HG03060 (cell line): ENCODE measurements at regions not wholly inside any gene's neighbourhood (a gene's known extent, or its start where the extent isn't known, plus 50 kb on each side); places are given as distances from the start of the nearest gene placed in this dataset.

Experiments used
- ATAC-seq: cut with Tn5 transposase; IDR thresholded peaks from one replicate; pipeline ENCODE4 v1.9.1; 2021; ENCODE audit warnings: low read depth, moderate number of reproducible peaks; ENCODE audit not compliant: unreplicated experiment

DNA sequence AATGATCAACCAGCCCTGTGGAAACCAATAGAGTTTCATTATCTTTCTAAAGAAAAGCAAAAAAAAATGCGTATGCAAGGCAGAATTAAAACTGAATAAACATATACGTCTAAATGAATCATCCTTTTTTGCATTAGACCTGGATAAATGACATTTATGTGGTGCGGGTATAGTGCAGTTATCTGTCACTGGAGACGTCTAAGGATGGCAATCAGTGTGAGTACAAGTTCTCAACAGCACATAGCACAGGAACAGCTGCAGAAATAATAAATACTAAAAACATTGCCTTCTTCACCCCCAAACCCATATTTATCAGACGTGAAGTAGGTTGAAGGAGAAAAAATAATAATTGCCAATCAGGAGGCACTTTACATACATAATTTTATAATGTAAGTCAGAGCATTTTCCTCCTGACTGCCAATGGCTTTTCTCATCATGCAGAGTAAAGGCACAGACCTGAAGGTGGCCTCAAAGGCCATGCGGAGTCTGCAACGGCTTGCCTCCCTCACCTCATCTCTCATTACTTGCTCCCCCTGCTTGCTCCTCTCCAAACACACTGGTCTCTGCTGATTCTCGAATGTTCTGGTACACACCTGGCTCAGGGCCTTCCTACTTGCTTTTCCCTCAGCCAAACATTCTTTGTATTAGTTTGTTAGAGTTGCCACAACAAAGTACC is 574.7 kb upstream of the PLXNA2 start:
- no peak for ATAC-seq

DNA sequence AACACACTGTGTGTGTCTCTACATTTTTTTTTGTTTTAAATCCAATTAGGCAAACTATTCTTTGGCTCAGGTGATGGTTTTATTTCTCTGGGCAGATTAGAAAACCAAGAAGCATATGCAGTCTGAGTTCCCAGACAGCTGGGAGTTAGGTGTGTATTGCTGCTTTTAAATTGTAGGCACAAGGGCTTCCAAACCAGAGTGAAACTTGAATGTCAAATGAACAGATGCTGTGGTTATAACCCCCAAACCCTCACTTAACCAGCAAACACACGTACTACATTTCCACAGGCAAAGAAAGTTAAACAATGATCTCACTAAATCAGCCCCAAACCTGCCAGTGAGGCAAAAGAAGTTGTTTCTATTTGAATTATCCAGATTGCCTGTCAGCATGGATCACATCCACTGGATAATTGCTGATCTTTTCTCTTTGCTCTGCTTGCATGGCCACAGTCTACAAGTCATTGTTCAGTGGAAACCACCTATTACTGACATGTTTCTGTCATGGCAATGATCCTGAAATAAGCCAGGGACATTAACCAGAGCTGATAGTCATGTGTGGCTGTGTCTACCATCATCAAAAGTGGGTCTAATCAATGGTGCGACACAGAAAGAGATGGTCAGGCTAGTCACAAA is 576.5 kb upstream of the PLXNA2 start:
- no peak for ATAC-seq

DNA sequence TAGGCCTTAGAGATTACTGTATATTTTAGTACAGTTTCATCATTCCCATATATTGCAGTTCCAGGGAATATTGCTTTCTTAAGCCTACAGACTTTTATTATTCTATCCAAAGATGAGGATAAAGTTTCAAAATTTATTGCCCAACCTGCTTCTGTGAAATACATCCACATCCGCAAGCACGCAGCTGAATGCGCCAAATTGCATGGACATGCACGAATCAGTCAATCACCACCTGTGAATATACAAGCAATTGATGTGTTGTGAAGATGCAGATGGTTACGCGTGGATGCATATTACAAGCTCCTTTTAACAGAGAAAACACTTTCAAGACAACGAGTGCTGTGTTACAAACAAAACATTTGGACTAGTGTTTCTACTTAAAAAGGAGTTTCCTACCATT is 577.8 kb upstream of the PLXNA2 start:
- no peak for ATAC-seq

DNA sequence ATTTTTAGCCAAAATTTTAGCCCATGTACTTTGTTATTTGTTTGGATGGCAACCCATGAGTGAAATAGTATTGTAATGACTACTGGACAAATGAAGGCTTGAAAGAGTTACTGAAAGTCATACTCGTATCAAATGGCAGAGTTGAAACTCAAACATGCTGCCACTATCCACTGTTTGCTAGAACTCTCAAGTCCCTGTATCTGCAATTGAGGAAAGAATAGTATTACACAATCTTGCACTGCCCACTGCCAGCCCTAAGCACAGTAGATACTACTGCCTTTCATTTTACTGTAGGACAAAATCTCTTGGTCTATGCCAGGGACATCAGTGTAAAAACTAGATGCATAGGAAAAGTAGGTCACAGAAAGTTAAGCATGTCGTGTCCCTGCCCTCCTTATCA is 581.1 kb upstream of the PLXNA2 start:
- no peak for ATAC-seq

DNA sequence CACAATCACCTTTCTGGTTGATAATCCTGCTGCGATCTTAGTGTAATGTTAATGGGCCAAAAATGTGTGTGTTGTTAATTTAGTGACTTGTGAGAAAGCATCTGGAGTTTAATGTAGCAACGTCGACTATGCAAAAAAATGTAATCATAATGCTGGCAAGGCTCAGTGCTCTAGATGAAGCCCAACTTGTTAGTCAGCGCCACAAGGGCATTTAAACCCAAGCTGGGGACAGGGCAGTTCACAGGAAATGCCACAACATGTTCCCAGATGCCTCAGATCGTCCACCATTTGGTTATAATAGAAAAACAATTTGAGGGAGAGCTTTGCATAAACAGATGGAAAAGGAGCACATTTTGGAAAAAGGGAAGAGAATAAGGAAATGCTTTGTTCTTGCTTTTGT is 585.4 kb upstream of the PLXNA2 start:
- ATAC-seq, result no peak

DNA sequence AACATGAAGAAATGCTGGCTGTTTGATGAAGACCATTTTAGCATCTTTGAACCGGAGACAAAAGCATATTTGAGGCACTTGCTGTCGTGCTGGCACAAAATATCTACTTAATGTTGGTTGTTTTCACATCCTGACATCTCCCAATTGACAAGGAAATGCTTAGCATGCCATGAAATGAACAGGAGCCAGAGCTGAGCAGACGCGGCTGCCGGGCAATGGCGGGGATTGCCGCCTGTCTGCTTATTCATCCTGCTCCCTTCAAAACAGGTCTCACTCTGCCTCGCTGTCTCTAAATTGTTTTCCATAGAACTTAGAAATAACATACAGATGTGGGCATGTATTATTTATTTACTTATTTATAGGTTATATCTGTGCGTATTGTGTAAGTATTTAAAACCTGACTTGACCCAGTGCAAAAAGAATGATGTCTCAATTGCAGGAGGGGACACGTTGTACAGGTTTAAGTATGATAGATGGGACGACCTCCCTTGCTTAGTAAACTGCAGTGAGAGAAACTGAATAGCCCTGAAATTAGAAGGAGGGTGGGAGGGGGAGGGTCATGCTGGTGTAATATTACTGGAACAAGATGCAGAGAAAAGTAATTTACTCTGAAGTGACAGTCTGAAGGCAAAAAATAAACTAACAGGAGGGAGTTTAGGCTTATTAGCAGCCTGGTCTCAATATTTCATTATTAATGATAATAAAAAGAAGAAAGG is 590.4 kb upstream of the PLXNA2 start:
- ATAC-seq, result no peak

DNA sequence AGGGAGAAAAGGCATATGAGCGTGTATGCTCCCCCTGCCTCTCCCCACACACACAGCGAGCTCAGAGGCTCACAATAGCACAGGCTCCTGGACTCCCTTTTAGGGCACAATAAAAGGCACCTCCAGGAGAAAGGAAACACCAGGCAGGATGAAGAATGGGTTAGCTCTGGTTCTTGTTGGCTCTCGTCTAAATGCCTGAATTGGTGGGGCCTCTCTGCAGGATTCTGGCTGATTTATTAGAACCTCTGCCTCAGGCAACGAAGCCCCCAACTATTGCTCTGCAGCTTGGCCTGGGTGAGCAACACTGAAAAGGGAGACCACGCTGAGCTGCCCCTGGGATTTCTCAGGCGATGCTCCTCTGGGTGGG is 590.9 kb upstream of the PLXNA2 start:
- ATAC-seq, result no peak

DNA sequence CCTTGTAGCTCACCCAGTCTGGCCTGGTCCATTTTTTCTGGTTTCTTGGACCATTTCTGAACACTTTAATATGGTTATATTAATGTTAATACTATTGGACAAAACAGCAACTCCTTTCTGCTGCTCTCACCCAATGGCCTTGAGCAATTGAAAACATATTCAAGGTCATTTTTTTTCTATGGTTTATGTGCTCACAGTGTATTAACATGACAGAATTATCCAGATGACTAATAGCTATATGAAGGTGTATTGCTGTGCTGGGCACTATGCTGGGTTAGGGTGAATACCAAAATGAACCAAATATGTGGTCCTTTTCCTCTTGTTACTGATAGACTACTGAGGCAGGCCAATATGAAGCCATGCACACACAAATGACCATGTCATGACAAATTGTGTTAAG is 591.6 kb upstream of the PLXNA2 start:
- ATAC-seq, result no peak

DNA sequence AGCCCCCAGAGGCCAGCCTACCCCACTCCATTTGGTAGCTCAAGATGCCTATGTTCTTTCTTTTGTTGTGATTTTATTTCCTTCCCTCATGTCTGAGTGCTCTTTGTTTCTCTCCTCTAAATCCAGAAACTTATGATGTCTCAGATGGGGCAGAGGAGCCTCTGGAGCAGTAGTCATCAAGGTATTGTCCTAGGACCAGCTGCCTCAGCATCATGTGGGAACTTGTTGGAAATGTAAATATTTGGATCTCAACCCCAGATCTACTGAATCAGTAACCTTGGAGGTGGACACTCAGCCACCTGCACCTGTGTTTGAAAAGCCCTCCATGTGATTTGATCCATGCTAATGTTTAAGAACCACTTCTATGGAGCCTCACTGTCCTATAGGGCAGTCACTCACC is 593.1 kb upstream of the PLXNA2 start:
- no peak for ATAC-seq

DNA sequence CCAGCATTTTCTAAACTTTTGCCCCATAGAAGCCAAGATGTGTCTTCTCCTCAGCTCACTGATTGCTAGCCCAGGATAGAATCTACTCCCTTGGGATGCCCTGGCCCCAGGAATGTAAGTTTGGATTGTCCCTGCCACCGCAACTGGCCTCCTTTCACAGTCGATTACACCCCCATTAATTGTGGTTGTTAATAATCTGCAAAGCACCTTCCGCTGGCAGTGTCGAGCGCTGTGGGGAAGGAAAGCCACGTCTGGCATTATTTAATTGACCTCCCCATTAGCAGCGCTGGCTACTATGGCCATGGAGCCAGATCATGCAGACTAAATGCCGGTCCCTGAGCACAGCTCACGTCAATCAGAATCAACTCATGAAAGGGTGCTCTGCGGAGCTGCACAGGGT is 597.3 kb upstream of the PLXNA2 start:
- no peak for ATAC-seq

DNA sequence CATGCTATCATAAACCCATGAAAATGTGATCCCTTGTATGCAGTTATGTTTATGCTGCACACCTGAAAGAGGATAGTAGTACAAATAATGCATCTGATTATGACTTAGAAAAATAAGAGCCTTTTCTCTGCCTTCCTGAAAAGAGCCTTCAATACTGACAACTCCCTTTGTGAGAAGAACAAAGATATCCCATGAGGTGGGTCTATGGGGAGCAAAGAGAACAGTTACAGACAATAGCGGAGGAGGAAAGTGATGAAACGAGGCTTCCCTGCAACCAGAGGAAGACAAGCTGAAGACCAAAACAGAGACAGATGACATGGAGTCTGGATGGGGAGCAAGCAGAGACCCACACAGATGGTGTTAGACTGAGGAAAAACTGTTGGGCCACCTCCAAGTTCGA is 598.3 kb upstream of the PLXNA2 start:
- no peak for ATAC-seq

DNA sequence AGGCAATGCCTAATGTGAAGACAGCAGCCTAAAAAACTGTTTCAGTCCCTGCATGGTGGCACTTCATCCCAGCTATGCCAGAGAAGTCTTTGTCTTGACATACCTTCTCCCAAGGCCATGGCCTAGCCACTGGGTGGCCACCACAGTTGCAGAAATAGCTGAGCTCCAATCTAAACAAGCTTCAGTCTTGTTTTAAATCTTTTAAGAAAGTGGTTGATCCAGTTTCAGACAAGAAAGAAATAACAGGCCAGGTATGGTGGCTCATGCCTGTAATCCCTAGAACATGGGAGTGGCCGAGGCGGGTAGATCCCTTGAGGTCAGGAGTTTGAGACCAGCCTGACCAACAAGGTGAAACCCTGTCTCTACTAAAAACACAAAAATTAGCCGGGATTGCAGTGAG is 600.0 kb upstream of the PLXNA2 start:
- ATAC-seq, result no peak

DNA sequence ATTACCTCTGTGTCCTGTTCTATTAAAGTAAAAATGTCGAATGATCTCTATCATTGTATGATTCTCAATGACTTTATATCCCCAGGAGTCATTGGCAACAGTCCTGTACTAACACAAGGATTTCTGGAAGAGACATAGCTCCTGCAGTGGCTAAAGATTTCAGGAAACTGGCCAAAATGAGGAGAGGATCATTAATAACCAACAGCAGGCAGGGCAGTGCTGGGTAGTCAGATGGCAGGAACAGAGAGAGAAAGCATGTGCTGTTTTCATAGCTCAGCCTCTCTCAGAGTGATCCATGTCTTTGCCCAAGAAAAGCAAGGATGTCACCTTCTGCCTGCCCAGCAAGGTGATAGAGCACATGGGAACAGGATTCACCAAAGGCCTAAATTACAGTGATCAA is 604.7 kb upstream of the PLXNA2 start:
- ATAC-seq, result no peak

DNA sequence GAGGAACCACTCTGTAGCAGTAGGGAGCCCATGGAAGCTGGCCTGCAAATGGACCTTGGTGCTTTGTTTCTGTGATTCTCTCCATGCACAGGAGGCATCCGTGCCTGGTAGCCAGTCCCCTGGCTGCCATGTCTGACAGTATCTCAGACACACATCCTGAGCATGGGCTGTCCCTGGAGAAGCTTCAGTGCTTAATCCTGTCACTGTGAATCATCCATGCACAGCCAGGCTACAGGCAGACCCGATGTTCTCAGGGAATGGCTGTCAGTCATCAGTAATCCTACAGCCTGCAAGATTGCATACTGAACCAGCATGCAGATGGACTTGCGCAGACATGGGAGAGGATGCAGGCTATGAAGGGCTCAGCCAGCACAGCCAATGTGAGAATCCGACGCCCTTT is 606.3 kb upstream of the PLXNA2 start:
- no peak for ATAC-seq

DNA sequence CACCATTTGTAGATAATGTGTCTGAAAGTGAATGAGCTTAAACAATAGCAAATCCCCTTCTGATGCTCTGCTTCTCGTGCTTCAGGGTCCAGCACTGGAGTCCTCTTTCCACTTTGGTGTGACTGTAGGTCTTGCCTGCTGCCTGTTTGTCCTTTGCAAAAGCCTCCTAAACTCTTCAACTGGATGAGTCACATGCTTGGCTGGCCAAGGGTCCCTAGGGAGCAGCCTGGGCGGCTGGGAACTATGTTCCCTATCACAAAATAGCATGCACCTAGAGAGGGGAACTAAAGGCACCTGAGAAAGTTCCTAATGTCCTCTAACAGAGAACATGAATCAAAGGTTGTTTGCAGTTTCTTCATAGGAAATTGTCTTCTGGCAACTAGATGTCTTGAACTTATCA is 607.2 kb upstream of the PLXNA2 start:
- ATAC-seq, result no peak

DNA sequence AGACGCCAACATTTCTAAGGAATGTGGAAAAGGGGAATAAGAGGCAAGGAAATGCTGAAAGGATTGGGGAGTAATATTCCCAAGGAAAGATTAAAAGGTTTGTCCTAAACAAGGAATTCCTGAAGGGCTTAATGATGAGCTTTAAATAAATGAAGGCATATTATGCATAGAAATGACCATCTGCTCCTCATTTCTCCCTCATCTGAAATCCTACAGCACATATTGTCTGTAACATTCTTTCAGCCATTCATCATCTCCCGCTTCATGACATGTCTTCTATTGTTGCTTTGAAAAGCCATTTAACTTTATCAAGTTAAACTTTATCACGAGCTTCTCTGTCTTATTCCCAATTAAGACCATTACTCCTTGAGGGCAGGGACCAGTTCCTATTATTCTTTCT is 608.7 kb upstream of the PLXNA2 start:
- ATAC-seq, result no peak

DNA sequence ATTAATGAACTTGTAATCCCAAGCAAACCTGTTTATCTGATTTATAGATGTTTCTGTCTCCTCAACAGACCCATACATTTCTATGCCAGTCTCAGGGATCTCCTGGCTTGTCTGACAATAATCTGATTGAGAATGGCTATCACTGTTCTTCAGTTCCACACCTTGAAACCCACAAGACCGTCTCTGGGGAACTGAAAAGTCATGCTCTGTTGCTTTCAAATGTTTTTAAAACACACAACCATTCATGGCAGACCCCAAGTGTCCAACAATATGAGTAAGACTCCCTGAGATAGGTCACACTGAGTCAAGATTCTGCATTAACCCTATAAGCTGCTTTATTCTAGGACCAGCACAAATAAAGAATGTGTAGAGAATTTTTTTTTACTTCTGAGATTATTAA is 611.2 kb upstream of the PLXNA2 start:
- ATAC-seq, result peak; percentile 81

DNA sequence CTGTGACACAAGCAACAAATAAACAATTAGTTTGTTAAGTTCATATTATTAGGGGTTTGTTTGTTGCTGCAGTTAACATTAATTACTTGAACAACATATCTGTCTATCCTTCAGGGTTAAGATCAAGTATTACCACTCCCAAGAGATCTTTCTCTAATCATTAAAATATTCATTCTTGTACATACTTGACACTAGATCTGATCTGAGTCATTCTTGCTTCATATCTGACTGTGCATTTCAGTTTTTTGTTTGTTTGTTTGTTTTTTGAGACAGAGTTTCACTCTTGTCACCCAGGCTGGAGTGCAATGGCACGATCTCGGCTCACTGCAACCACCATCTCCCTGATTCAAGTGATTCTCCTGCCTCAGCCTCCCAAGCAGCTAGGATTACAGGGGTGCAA is 613.3 kb upstream of the PLXNA2 start:
- ATAC-seq, result no peak

DNA sequence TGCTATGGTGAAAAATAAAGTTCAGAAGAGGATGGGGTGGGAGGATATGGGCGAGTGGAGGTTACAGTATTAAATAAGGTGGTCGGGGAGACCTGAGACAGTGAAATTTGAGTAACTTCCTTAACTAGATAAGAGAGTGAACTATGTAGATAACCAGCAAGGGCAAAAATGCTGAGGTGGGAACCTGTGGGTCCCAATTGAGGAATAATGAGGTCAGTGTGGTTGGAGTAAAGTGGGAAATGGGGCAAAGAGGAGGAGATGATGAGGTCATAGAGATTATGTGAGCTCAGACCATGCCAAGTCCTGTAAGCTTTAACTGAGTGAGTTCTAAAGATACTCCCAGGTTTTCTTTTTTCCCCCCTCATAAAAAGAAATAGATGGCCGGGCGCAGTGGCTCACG is 614.6 kb upstream of the PLXNA2 start:
- no peak for ATAC-seq

DNA sequence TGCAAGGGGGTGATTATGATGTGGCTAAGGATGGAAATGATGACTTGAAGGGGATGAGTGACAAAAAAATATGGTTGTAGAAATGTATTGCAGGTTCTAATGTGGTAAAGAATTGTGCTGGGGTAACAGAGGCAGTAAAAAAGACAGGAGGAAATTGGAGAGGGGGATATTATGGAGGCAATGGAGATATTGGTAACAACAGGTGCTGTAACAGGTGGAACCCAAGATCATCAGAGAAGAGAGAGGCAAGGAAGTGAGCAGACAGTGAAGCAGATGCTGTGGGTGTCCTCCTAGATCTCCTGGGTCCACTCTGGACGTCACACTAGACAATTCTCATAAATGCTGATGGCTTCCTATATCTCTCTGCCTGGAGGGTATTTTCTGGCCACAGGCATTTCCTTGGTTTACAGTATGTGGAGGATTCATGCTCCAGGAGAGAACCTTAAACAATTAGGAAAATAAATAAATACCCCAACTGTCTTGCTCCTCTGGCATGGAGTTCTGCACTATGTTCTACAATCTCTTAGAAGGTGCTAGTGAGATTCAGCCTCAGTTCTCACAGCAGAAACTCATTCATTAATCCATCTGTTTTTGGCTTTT is 620.3 kb upstream of the PLXNA2 start:
- ATAC-seq, result no peak

DNA sequence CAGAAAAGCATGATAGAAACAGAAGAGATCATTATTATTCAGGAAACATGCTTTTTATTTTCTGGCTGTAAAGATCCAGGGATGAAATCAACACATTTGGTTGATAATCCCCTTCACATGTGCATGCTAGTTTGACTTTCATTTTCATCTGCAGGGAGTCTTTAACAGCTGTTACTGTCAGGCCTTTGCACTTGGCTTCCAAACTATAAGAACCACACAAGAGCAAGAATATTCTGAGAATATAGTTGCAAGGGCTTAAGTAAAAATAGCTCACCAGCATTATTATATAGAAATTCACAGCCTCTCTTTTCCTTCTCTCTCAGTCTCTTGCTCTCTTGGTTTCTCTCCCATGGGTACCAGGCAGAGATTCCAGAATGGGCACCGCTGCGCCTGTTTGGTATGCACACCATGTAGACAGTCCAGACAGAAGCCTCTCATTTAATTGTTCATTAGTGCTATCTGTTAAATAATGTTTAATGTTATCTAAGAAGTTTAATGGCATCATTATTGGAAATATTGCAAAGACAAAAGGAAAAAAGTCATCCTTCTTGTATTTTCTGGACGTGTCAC is 622.3 kb upstream of the PLXNA2 start:
- ATAC-seq, result no peak
